Fibroblast of skin of left quadriceps (primary cell): ENCODE measurements at regions not wholly inside any gene's neighbourhood (a gene's known extent, or its start where the extent isn't known, plus 50 kb on each side); places are given as distances from the start of the nearest gene placed in this dataset.
A peak's percentile ranks its signal among the peaks of the same experiment; 100 is the strongest.

Experiments used
- DNase-seq, 2 experiments: peaks; one replicate each; pipeline ENCODE4 v3.0.0-alpha.2; 2013; ENCODE audit warnings: low read depth in 2 of 2

GRCh38 chr21:35648512-35648911 lies 411.8 kb downstream of the SETD4 start:
- no peak for DNase-seq

GRCh38 chr21:35646606-35647005 lies 413.7 kb downstream of the SETD4 start:
- DNase-seq: no peak

DNA sequence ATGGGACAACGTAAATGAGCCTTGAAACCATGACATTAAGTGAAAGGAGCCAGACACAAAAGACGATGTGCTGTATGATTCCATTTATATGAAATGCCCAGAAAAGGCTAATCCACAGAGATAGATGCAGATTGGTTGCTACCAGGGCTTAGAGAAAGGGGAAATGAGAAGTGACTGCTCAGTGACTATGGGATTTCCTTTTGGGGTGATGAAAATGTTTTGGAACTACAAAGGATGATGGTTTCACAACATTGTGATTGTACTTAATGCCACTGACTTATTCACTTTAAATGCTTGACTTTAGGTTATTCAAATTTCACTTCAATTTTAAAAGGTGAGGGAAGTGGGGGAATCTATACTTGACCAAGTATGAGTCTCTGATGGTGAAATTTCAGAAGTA lies 414.3 kb downstream of the SETD4 start:
- no peak for DNase-seq

- no peak for DNase-seq
Observed at GRCh38 chr21:35644523-35644922, 415.8 kb downstream of the SETD4 start.

DNA sequence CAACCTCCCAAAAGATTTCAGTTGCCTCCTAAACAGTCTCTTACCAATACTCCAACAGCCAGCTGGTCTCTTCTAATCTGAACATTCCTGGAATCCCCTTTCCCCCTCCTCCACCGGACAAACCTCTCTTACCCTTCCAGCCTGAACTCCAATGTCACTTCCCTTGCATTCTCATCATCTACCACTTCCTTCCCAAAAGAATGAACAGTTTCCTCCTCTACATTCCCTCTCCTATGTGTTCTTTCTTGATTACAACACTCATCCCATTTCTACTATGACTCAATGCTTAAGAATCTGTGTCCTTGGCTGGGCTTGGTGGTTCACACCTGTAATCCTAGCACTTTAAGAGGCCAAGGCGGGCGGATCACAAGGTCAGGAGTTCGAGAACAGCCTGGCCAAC lies 417.1 kb downstream of the SETD4 start:
- peak in 1 of 2 experiments; percentile 26 for DNase-seq

DNA sequence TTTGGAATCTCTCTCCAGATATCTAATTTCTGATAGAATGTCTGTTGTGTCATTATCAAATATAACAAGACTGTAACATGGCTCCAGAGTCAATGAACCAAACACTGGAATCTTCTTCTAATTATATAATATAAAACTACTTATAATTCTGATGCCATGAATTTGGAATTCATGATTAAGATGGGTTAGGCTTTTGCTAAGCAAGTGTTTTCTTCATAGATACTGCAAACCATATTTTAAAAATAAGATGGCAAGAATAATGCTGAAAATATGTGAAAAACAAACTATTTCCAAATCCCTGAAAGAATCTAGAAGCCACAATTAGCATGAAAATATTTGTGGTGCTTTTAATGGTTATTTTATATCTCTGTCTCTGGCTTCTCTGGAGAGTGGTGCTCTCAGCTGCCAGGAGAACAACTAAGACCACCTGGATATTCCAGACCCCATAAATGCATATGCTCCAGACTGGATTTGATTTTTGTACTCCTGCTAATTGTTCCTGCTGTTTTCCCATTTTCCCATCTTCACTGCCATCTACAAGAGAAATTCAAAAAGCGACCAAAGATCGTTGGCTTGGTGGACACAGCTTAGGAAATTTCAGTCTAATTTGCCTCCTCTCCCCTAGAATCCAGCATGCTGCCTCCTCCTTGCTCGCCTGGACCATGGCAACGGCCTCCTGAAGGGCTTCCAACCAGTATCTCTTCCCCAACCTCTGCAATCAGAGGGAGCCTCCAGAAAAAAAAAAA lies 418.9 kb downstream of the SETD4 start:
- peak; percentile 86 to 87 for DNase-seq

GRCh38 chr21:35637431-35637830 lies 422.9 kb downstream of the SETD4 start:
- no peak for DNase-seq

DNA sequence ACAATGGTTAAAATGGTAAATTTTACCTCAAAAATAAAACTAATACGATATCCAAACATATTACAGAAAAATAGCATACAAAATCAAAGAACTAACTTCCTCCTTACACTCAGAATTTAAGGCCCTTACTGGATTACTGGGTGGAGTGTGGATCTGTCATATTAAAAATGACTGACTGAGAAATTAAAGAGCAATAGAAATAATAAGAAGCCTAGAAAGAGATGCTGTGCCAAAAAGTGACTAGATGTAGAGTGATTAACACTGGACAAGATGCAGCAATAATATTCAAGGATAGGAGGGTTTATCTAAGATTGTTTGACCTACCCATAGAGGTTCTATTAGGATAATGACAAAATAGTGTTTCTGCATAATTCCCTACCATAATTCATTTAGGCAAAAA lies 424.3 kb downstream of the SETD4 start:
- DNase-seq: no peak

DNA sequence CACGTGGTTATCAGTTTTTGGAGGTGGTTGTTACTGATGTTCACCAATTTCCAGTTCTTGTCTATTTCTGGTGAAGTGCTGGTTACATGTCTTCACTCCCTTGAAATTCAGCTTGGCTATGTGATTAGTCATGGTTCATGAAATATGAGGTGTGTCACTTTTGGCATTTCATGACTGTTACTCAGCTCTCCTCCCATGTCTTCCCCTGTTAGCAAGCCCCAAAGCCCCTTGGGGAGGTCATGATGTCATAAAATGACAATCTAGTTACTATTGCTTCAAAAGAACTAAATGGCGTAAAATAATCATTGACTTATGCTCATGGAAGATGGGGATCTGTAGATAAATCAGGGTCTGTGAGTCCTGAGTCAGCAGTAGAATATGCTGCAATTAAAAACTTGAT lies 425.1 kb downstream of the SETD4 start:
- DNase-seq: peak; percentile 92 to 93

GRCh38 chr21:35633501-35633900 lies 426.8 kb downstream of the SETD4 start:
- DNase-seq: no peak

GRCh38 chr21:35632711-35633110 lies 427.6 kb downstream of the SETD4 start:
- DNase-seq: no peak

GRCh38 chr21:35628316-35628715 lies 432.0 kb downstream of the SETD4 start:
- DNase-seq: peak in 1 of 2 experiments; percentile 20

DNA sequence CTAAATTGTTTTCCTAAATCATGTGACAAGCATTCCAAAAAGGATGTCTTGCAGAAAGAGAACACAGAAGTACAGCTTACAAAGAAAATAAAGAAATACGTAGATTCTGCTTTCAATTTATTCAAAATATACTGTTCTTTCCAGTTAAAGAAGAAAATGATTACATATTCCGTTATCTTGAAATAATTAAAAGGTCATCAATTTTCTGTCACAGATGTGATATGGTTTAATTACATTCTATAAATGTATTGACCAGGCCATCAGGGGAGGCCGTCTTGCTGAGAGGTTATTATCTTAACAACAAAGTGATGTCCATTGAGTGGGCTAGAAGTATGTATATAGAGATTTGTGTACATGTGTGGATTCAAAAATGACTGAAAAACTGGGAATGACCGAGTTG lies 432.9 kb downstream of the SETD4 start:
- no peak for DNase-seq

DNA sequence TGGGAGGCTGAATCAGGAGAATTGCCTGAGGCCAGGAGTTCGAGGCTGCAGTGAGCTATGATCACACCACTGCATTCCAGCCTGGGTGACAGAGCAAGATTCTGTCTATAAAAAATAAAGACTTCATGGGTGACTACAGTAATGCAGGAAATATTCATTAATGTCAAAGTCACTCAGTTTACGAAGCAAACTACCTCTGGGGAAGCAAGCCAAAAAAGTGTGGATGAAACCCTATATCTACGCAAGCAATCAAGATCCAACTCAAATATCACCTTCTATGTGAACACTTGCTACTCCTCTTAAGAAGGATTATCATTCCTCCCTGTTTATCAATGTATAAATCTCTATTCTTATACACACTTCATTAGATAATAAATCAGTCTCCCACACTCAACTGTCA lies 434.8 kb downstream of the SETD4 start:
- no peak for DNase-seq

GRCh38 chr21:35624901-35625300 lies 435.4 kb downstream of the SETD4 start:
- no peak for DNase-seq

DNA sequence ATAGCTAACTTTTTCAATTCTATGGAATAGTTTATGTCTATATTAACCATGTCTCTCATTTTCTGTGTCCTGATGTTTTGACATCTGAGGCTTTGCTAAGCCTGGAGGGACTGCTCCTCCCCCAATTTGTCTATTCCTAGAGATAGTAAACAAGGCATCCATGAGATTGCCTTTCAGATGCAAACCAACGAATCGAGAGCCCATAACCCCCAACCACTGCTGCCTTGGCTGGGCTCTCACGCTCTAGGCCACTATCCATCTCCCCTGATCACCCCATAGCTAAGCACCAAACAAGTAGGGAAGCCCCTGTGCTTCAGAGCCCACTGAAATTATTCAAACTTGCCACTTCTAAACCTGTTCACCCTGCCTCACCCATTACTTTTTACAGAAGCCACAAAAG lies 437.7 kb downstream of the SETD4 start:
- DNase-seq: no peak

DNA sequence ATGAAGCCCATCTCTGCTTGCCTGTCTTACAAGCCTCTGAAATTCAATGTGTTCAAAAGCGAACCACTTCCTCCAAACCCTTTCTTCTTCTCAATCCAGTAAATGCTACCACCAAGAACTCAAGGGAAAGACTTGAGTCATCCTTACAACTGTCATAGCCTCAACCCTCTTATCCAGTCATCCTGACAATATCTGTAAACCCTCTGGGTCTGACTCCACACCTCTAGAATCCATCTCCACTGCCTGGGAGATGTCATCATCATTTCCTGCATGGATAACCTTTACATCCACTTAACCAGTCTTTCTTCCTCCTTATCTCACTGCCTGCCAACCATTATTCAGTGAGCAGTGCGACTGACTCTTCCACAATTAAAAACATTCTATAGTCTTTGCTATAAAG lies 441.1 kb downstream of the SETD4 start:
- DNase-seq: peak; percentile 25 to 34

DNA sequence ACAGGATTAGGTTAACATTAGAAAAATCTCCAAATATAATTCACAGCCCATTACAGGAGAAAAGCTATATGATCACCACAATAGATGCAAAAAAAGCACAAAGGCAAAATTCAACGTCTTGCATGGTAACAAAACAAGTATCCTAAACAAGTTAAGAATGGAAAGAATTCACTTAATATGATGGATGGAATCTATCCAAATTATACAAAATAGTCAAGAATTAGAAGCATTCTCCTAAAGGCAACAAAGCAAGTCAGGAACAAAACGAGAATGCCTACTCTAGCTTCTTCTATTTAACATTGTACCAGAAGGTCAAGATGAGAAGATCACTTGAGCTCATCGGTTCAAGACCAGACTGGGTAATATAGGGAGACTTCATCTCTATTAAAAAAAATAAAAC lies 442.8 kb downstream of the SETD4 start:
- no peak for DNase-seq

- peak; percentile 42 to 47 for DNase-seq
Observed at GRCh38 chr21:35616090-35616489, 444.2 kb downstream of the SETD4 start.

- DNase-seq: no peak
Observed at GRCh38 chr21:35615325-35615724, 445.0 kb downstream of the SETD4 start.

DNA sequence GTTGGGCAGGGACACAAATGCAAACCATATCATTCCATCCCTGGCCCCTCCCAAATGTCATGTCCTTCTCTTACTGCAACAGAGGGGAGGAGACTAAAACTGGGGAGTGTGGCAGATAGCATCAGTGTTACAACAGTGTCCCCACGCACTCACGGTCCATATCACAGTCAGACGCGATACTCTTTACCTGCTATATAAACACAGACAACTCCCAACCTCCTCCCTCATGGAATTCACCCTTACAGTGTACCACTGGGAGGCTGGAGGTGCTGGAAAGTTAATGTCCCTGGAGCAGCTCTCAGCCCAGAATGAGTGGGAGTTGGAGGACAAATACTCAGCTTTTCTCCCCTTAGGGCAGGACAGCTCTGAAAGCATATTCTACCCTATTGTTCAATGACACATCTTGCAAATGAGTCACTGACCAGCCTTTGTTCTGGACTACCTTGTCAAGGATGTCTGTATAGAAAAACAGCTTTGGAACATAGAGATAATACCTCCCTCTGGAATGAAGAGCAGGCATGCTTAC lies 445.9 kb downstream of the SETD4 start:
- no peak for DNase-seq

DNA sequence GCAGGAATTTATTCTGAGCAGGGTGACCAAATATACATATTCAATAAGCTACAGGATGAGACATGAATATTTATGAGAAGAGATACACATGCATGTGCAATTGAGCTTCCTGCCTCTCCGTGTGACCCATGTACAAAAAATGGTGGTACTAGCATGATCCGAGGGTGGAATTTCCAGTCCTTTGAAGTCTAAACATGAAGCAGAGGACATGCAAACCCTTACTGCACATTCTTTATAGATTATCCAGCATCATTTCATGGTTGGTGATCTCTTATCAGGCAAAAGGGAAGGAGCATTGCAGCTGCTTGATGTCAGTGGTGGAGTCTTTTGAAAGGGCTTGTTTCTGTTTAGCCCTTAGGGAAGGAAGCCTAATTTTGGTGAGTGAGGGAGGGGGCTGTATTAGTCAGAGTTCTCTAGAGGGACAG lies 448.6 kb downstream of the SETD4 start:
- DNase-seq: peak; percentile 17 to 19

- no peak for DNase-seq
Observed at GRCh38 chr21:35609263-35609662, 451.1 kb downstream of the SETD4 start.

DNA sequence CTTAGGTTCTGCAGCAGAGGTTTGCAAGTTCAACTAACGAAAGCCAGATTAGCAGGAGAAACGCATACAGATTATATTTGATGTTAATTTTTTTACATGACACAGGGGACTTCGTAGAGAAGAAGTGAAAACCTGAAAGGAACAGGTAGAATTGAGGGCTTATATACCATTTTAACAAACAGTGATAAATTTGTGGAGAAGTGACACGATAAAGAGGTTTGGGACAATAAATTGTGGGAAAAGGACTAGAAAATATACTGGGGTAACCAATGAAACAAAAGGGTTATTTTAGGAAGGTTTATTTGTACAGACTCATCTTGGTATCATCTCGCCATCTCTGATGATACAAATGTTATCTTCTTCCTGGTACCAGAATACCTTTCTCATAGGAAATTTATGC lies 452.9 kb downstream of the SETD4 start:
- DNase-seq: no peak
